IPS-20b (cell line): ENCODE measurements at regions not wholly inside any gene's neighbourhood (a gene's known extent, or its start where the extent isn't known, plus 50 kb on each side); places are given as distances from the start of the nearest gene placed in this dataset.
"Not testable (repeated sequence)": the region's sequence is repeated elsewhere in the genome, so short reads cannot be mapped to it uniquely, and the experiment has no call there.

Experiments used
- H3K27ac ChIP-seq: one replicate; pipeline ENCODE4 v1.5.1; 2013; ENCODE audit warnings: low read length
- H3K27me3 ChIP-seq: 2 replicates; pipeline ENCODE4 v1.6.1; 2013; ENCODE audit warnings: mild to moderate bottlenecking, low read length, inconsistent platforms; ENCODE audit not compliant: insufficient read depth
- H3K36me3 ChIP-seq: 2 replicates; pipeline ENCODE4 v1.6.1; 2013; ENCODE audit warnings: low read depth, mild to moderate bottlenecking, inconsistent platforms, low read length, moderate library complexity; ENCODE audit not compliant: insufficient read depth
- H3K4me1 ChIP-seq: 2 replicates; pipeline ENCODE4 v1.6.1; 2013; ENCODE audit warnings: mild to moderate bottlenecking, control low read depth, inconsistent platforms, low read length, moderate library complexity; ENCODE audit not compliant: insufficient read depth
- H3K4me3 ChIP-seq: 2 replicates; pipeline ENCODE4 v1.5.1; 2013; ENCODE audit warnings: mild to moderate bottlenecking, low read length, inconsistent platforms
- H3K9ac ChIP-seq: 2 replicates; pipeline ENCODE4 v1.6.1; 2013; ENCODE audit warnings: low read depth, mild to moderate bottlenecking, inconsistent platforms, low read length, moderate library complexity
- H3K9me3 ChIP-seq: 2 replicates; pipeline ENCODE4 v1.6.1; 2013; ENCODE audit warnings: mild to moderate bottlenecking, low read depth, low read length, inconsistent platforms; ENCODE audit not compliant: insufficient read depth

- Histone ChIP-seq H3K4me1 (peaks cover 6% of the 10 kb centered on the region; the same call in 1 of the 2 replicates), H3K36me3 (no peaks in the 10 kb centered on the region), H3K4me3 (no peak overlapping the region), H3K27ac (no peak overlapping the region), H3K9me3 (no peaks in the 10 kb centered on the region), H3K27me3 (no peaks in the 10 kb centered on the region), H3K9ac (no peak overlapping the region)
Observed at GRCh38 chr15:87478687-87479072, 777.9 kb downstream of the NTRK3 start.

- no peak overlapping the region for H3K9ac ChIP-seq
Observed at GRCh38 chr15:87477737-87478686, 778.5 kb downstream of the NTRK3 start.

GRCh38 chr15:87477026-87477425 lies 779.5 kb downstream of the NTRK3 start:
- no peak overlapping the region for H3K27ac ChIP-seq
- H3K9me3 ChIP-seq: no peaks in the 10 kb centered on the region
- no peaks in the 10 kb centered on the region for H3K36me3 ChIP-seq
- no peak overlapping the region for H3K4me3 ChIP-seq
- H3K9ac ChIP-seq: no peak overlapping the region
- no peaks in the 10 kb centered on the region for H3K27me3 ChIP-seq
- peaks cover 6% of the 10 kb centered on the region; the same call in 1 of the 2 replicates for H3K4me1 ChIP-seq

More at GRCh38 chr15:87477737-87478686, 778.5 kb downstream of the NTRK3 start:
- Histone ChIP-seq H3K27ac (no peak overlapping the region), H3K9me3 (no peaks in the 10 kb centered on the region), H3K27me3 (no peaks in the 10 kb centered on the region), H3K4me1 (peaks cover 6% of the 10 kb centered on the region; the same call in 1 of the 2 replicates), H3K36me3 (no peaks in the 10 kb centered on the region), H3K4me3 (no peak overlapping the region)

- H3K36me3 ChIP-seq: no peaks in the 10 kb centered on the region
- H3K4me3 ChIP-seq: no peak overlapping the region
- no peak overlapping the region for H3K27ac ChIP-seq
- no peaks in the 10 kb centered on the region for H3K27me3 ChIP-seq
- no peak overlapping the region for H3K9ac ChIP-seq
- H3K9me3 ChIP-seq: no peaks in the 10 kb centered on the region
- no peaks in the 10 kb centered on the region for H3K4me1 ChIP-seq
Observed at GRCh38 chr15:87470923-87471322, 785.6 kb downstream of the NTRK3 start.

GRCh38 chr15:87463956-87464355 lies 792.6 kb downstream of the NTRK3 start:
- not testable (repeated sequence) for H3K27ac ChIP-seq, H3K36me3 ChIP-seq, H3K9me3 ChIP-seq, H3K4me3 ChIP-seq, H3K4me1 ChIP-seq, H3K9ac ChIP-seq, H3K27me3 ChIP-seq

- no peaks in the 10 kb centered on the region for H3K4me1 ChIP-seq
- H3K27me3 ChIP-seq: no peaks in the 10 kb centered on the region
- H3K4me3 ChIP-seq: no peak overlapping the region
- H3K36me3 ChIP-seq: no peaks in the 10 kb centered on the region
- H3K9ac ChIP-seq: no peak overlapping the region
- no peak overlapping the region for H3K27ac ChIP-seq
- H3K9me3 ChIP-seq: no peaks in the 10 kb centered on the region
Observed at GRCh38 chr15:87461631-87462030, 794.9 kb downstream of the NTRK3 start.

- H3K4me1 ChIP-seq: no peaks in the 10 kb centered on the region
- H3K27ac ChIP-seq: no peak overlapping the region
- H3K36me3 ChIP-seq: no peaks in the 10 kb centered on the region
- H3K9me3 ChIP-seq: no peaks in the 10 kb centered on the region
- H3K9ac ChIP-seq: no peak overlapping the region
- H3K27me3 ChIP-seq: no peaks in the 10 kb centered on the region
- no peak overlapping the region for H3K4me3 ChIP-seq
Observed at GRCh38 chr15:87454860-87455259, 801.7 kb downstream of the NTRK3 start.

- no peaks in the 10 kb centered on the region for H3K9me3 ChIP-seq
- H3K27ac ChIP-seq: no peak overlapping the region
- no peak overlapping the region for H3K4me3 ChIP-seq
- no peaks in the 10 kb centered on the region for H3K4me1 ChIP-seq
- no peak overlapping the region for H3K9ac ChIP-seq
- no peaks in the 10 kb centered on the region for H3K36me3 ChIP-seq
- no peaks in the 10 kb centered on the region for H3K27me3 ChIP-seq
Observed at GRCh38 chr15:87450314-87450713, 806.2 kb downstream of the NTRK3 start.

GRCh38 chr15:87439090-87439489 lies 817.4 kb downstream of the NTRK3 start:
- peaks cover 3% of the 10 kb centered on the region; the same call in 1 of the 2 replicates for H3K4me1 ChIP-seq
- H3K9me3 ChIP-seq: peaks cover 3% of the 10 kb centered on the region; the same call in 1 of the 2 replicates
- H3K27me3 ChIP-seq: no peaks in the 10 kb centered on the region
- H3K27ac ChIP-seq: no peak overlapping the region
- no peaks in the 10 kb centered on the region for H3K36me3 ChIP-seq
- H3K4me3 ChIP-seq: no peak overlapping the region
- no peak overlapping the region for H3K9ac ChIP-seq

GRCh38 chr15:87433871-87434270 lies 822.7 kb downstream of the NTRK3 start:
- Histone ChIP-seq H3K4me1 (peaks cover 4% of the 10 kb centered on the region; the same call in 1 of the 2 replicates), H3K9ac (no peak overlapping the region), H3K9me3 (peaks cover 3% of the 10 kb centered on the region; the same call in 1 of the 2 replicates), H3K36me3 (no peaks in the 10 kb centered on the region), H3K27ac (no peak overlapping the region), H3K27me3 (no peaks in the 10 kb centered on the region), H3K4me3 (no peak overlapping the region)

- no peaks in the 10 kb centered on the region for H3K27me3 ChIP-seq
- no peak overlapping the region for H3K9ac ChIP-seq
- no peak overlapping the region for H3K27ac ChIP-seq
- H3K4me1 ChIP-seq: peaks cover 4% of the 10 kb centered on the region; the same call in 1 of the 2 replicates
- H3K9me3 ChIP-seq: no peaks in the 10 kb centered on the region
- H3K36me3 ChIP-seq: no peaks in the 10 kb centered on the region
- H3K4me3 ChIP-seq: no peak overlapping the region
Observed at GRCh38 chr15:87429754-87430153, 826.8 kb downstream of the NTRK3 start.

- Histone ChIP-seq H3K9ac (no peak overlapping the region), H3K27me3 (no peaks in the 10 kb centered on the region), H3K27ac (no peak overlapping the region), H3K4me1 (peaks cover 3% of the 10 kb centered on the region; the same call in 1 of the 2 replicates), H3K9me3 (no peaks in the 10 kb centered on the region), H3K36me3 (no peaks in the 10 kb centered on the region), H3K4me3 (no peak overlapping the region)
Observed at GRCh38 chr15:87420017-87420416, 836.5 kb downstream of the NTRK3 start.
